ENCODE measurements at regions not wholly inside any gene's neighbourhood (a gene's known extent, or its start where the extent isn't known, plus 50 kb on each side); places are given as distances from the start of the nearest gene placed in this dataset.

- in situ Hi-C loops (cut with MboI) (no loop called here), intact Hi-C loops (cut with micrococcal nuclease; ENCODE audit: unreplicated experiment) (no loop called here)
- Histone ChIP-seq H3K4me3 (no peak overlapping the region), H3K36me3 (ENCODE audit: control insufficient read depth in 2 of 2, insufficient read depth in 2 of 2, low read length in 1 of 2) (no peaks in the 10 kb centered on the region), H4K20me1 (ENCODE audit: control insufficient read depth, insufficient read depth) (no peaks in the 10 kb centered on the region), H3K4me1 (ENCODE audit: control insufficient read depth, insufficient read depth, low read length) (no peaks in the 10 kb centered on the region), H3K27me3 (replicated peaks in 1 of 2; ENCODE audit: control insufficient read depth in 2 of 2, insufficient read depth in 2 of 2, low read length in 1 of 2) (no peaks in the 10 kb centered on the region), H3K9ac (ENCODE audit: control insufficient read depth, insufficient read depth, low read length) (no peak overlapping the region), H3K9me3 (replicated peaks; ENCODE audit: control insufficient read depth, insufficient read depth, low read length) (no peaks in the 10 kb centered on the region), H3K79me2 (ENCODE audit: control insufficient read depth, insufficient read depth, low read length) (no peaks in the 10 kb centered on the region), H3K27ac (ENCODE audit: control insufficient read depth, insufficient read depth) (no peak overlapping the region), H3K4me2 (ENCODE audit: control insufficient read depth, insufficient read depth) (no peak overlapping the region), H2AFZ (ENCODE audit: control insufficient read depth, low read depth, low read length) (no peak overlapping the region)
- BruUV-seq (replicated peaks): no TSS peak
- SMC1A ChIA-PET (ENCODE audit: uncharacterized antibody, unreplicated experiment): interaction anchor here (1.1 kb wide), 1 partner anchor 20 kb away, joined by 3 read pairs; no protein-coding TSS in a partner anchor
- 13% methylated on average over 3 of the region's 3 CpGs for WGBS (ENCODE audit: insufficient coverage, insufficient replicate concordance, low lambda C conversion rate, missing lambda C conversion rate)
- ATAC-seq: no peak
- CTCF ChIA-PET: no interaction called here
- no peak for DNase-seq (ENCODE audit: low read depth, low spot score)
- no peak for TF ChIP-seq CTCF (IDR thresholded peaks at IDR 0.05 in 2 of 3, conservative IDR thresholded peaks at IDR 0.05 in 1 of 3; ENCODE audit: control insufficient read depth in 2 of 3, extremely low read depth in 1 of 3, insufficient read depth in 1 of 3, low read depth in 3 of 3, low read length in 3 of 3)
- no peak for TF ChIP-seq REST (IDR thresholded peaks at IDR 0.05; ENCODE audit: low read depth, low read length)
- no peak for TF ChIP-seq BCLAF1 (IDR thresholded peaks at IDR 0.05)
- TF ChIP-seq SMARCA5 (IDR thresholded peaks at IDR 0.05): no peak
- TF ChIP-seq FOXK2 (IDR thresholded peaks at IDR 0.05): no peak
- TF ChIP-seq BCL3 (IDR thresholded peaks at IDR 0.05; ENCODE audit: borderline replicate concordance, insufficient read depth, low read depth, low read length, poor library complexity, severe bottlenecking): no peak
- TF ChIP-seq ZNF24 (IDR thresholded peaks at IDR 0.05): no peak
- no peak for TF ChIP-seq FOXM1 (IDR thresholded peaks at IDR 0.05; ENCODE audit: low read depth, low read length)
- no peak for TF ChIP-seq ELK1 (IDR thresholded peaks at IDR 0.05; ENCODE audit: low read depth, low read length)
- TF ChIP-seq RCOR1 (conservative IDR thresholded peaks at IDR 0.05; ENCODE audit: low read depth, low read length): no peak
- RAD21 ChIA-PET (ENCODE audit: unreplicated experiment): no interaction called here
- POLR2A ChIA-PET: no interaction called here
- no peak for FAIRE-seq
Measured at GRCh38 chr2:166661824-166662223, 167.8 kb upstream of the SCN7A start.
